Osteocyte (in vitro differentiated cells): ENCODE measurements at regions not wholly inside any gene's neighbourhood (a gene's known extent, or its start where the extent isn't known, plus 50 kb on each side); places are given as distances from the start of the nearest gene placed in this dataset.
"Not testable (repeated sequence)": the region's sequence is repeated elsewhere in the genome, so short reads cannot be mapped to it uniquely, and the experiment has no call there.

Experiments
- DNase-seq: peaks from one replicate; pipeline ENCODE4 v3.0.0; 2021; ENCODE audit warnings: mixed read lengths; ENCODE audit not compliant: unreplicated experiment; ENCODE audit errors: extremely low spot score
- H3K27ac Mint-ChIP-seq: one replicate; pipeline ENCODE4 v1.8.0; 2021; ENCODE audit warnings: mild to moderate bottlenecking, mixed read lengths; ENCODE audit not compliant: unreplicated experiment
- H3K27me3 Mint-ChIP-seq: one replicate; pipeline ENCODE4 v1.8.0; 2021; ENCODE audit warnings: mixed read lengths; ENCODE audit not compliant: unreplicated experiment
- H3K36me3 Mint-ChIP-seq: one replicate; pipeline ENCODE4 v1.8.0; 2021; ENCODE audit warnings: mixed read lengths; ENCODE audit not compliant: unreplicated experiment
- H3K4me1 Mint-ChIP-seq: one replicate; pipeline ENCODE4 v1.8.0; 2021; ENCODE audit warnings: mixed read lengths; ENCODE audit not compliant: unreplicated experiment
- H3K4me3 Mint-ChIP-seq: one replicate; pipeline ENCODE4 v1.8.0; 2021; ENCODE audit warnings: mild to moderate bottlenecking, moderate library complexity, mixed read lengths; ENCODE audit not compliant: unreplicated experiment
- H3K9me3 Mint-ChIP-seq: one replicate; pipeline ENCODE4 v1.8.0; 2021; ENCODE audit warnings: mixed read lengths; ENCODE audit not compliant: unreplicated experiment
- CTCF ChIP-seq: fragments of 200-600 bp; sonication (generic); IDR thresholded peaks from 2 replicates; pipeline ENCODE4 v1.5.0; 2021; ENCODE audit warnings: antibody characterized with exemption, mild to moderate bottlenecking, moderate library complexity

- DNase-seq: no peak
- peaks cover 6% of the 10 kb centered on the region for H3K36me3 Mint-ChIP-seq
- H3K4me1 Mint-ChIP-seq: peaks cover 20% of the 10 kb centered on the region
- TF ChIP-seq CTCF: no peak
- no peaks in the 10 kb centered on the region for H3K27me3 Mint-ChIP-seq
- no peak overlapping the region for H3K27ac Mint-ChIP-seq
- no peak overlapping the region for H3K4me3 Mint-ChIP-seq
- H3K9me3 Mint-ChIP-seq: peaks cover 10% of the 10 kb centered on the region
Observed at GRCh38 chr13:83086948-83087347, 795.3 kb downstream of the SLITRK1 start.

- no peak for TF ChIP-seq CTCF
- DNase-seq: no peak
- H3K4me3 Mint-ChIP-seq: no peak overlapping the region
- no peak overlapping the region for H3K27ac Mint-ChIP-seq
- no peaks in the 10 kb centered on the region for H3K27me3 Mint-ChIP-seq
- H3K36me3 Mint-ChIP-seq: peaks cover 5% of the 10 kb centered on the region
- peaks cover 8% of the 10 kb centered on the region for H3K9me3 Mint-ChIP-seq
- H3K4me1 Mint-ChIP-seq: peaks cover 20% of the 10 kb centered on the region
Observed at GRCh38 chr13:83086088-83086487, 796.2 kb downstream of the SLITRK1 start.

- DNase-seq: no peak
- Mint-ChIP-seq H3K4me1 (peaks cover 20% of the 10 kb centered on the region), H3K36me3 (peaks cover 4% of the 10 kb centered on the region), H3K27me3 (no peaks in the 10 kb centered on the region), H3K9me3 (peaks cover 8% of the 10 kb centered on the region), H3K4me3 (no peak overlapping the region), H3K27ac (no peak overlapping the region)
- no peak for TF ChIP-seq CTCF
Observed at GRCh38 chr13:83085186-83085900, 796.9 kb downstream of the SLITRK1 start.

GRCh38 chr13:83077499-83077898, 804.8 kb downstream of the SLITRK1 start:
- Mint-ChIP-seq H3K4me1 (peaks cover 3% of the 10 kb centered on the region), H3K9me3 (peaks cover 11% of the 10 kb centered on the region), H3K4me3 (no peak overlapping the region), H3K27me3 (no peaks in the 10 kb centered on the region), H3K27ac (no peak overlapping the region), H3K36me3 (peaks cover 7% of the 10 kb centered on the region)
- no peak for DNase-seq
- no peak for TF ChIP-seq CTCF

DNA sequence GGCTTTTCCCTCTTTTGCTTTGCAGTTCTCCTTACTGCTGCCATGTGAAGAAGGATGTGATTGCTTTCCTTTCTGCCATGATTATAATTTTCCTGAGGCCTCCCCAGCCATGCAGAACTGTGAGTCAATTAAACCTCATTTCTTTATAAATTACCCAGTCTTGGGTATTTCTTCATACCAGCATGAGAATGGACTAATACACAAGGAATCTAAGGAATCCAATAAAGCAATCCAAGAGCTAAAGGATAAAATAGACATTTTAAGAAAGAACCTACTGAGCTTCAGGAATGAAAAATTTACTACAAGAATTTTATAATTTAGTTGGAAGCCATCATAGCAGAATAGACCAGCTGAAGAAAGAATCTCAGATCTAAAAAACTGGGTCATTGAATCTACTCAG, 808.3 kb downstream of the SLITRK1 start:
- peaks cover 15% of the 10 kb centered on the region for H3K9me3 Mint-ChIP-seq
- not testable (repeated sequence) for H3K27me3 Mint-ChIP-seq, H3K27ac Mint-ChIP-seq, H3K4me3 Mint-ChIP-seq, DNase-seq, H3K4me1 Mint-ChIP-seq, H3K36me3 Mint-ChIP-seq
